ENCODE measurements at regions not wholly inside any gene's neighbourhood (a gene's known extent, or its start where the extent isn't known, plus 50 kb on each side); places are given as distances from the start of the nearest gene placed in this dataset.

- H2BK12ac ChIP-seq (ENCODE audit: low read length in 2 of 2): no peak overlapping the region
- H3K27me3 ChIP-seq (ENCODE audit: control insufficient read depth in 1 of 2, insufficient read depth in 1 of 2, low read length in 2 of 2): peaks cover 0 to 4% of the 10 kb centered on the region in 2 experiments
- H3K36me3 ChIP-seq (ENCODE audit: control insufficient read depth in 1 of 2, insufficient read depth in 2 of 2, low read depth in 1 of 2, low read length in 2 of 2): no peaks in the 10 kb centered on the region
- H2BK120ac ChIP-seq (ENCODE audit: low read depth, low read length): no peak overlapping the region
- no peak overlapping the region for H2AK5ac ChIP-seq (ENCODE audit: low read length, severe bottlenecking)
- no peak overlapping the region for H3K23ac ChIP-seq (ENCODE audit: low read length in 2 of 2)
- no peak overlapping the region for H3K27ac ChIP-seq (ENCODE audit: low read length, poor library complexity, severe bottlenecking)
- no peak overlapping the region for H2AFZ ChIP-seq (ENCODE audit: low read depth, low read length)
- no peak overlapping the region for H3K14ac ChIP-seq (ENCODE audit: low read length in 2 of 2)
- no peak overlapping the region for H3K18ac ChIP-seq (ENCODE audit: low read depth in 1 of 2, low read length in 2 of 2)
- WGBS: 38% methylated on average over 7 of the region's 8 CpGs
- no peak overlapping the region for H2BK15ac ChIP-seq (ENCODE audit: low read depth, poor library complexity, severe bottlenecking)
- no peak overlapping the region for H4K8ac ChIP-seq (ENCODE audit: low read length)
- no peaks in the 10 kb centered on the region for H3K9me3 ChIP-seq (ENCODE audit: control insufficient read depth, low read length)
- no peaks in the 10 kb centered on the region for H3K4me1 ChIP-seq (ENCODE audit: control insufficient read depth, insufficient read depth, low read depth, low read length)
- H3K4ac ChIP-seq (ENCODE audit: low read depth in 1 of 2, low read length in 2 of 2): no peak overlapping the region
- H4K91ac ChIP-seq (ENCODE audit: low read length): no peak overlapping the region
- H3K4me3 ChIP-seq (ENCODE audit: insufficient read depth in 1 of 2, low read depth in 1 of 2, low read length in 2 of 2): no peak overlapping the region
- H3K79me1 ChIP-seq (replicated peaks; ENCODE audit: low read length, poor library complexity, severe bottlenecking): no peaks in the 10 kb centered on the region
- no peak overlapping the region for H3K9ac ChIP-seq (ENCODE audit: low read length)
- DNase-seq: no peak
- no peak overlapping the region for H3K4me2 ChIP-seq (ENCODE audit: low read length, poor library complexity, severe bottlenecking)
- H2BK5ac ChIP-seq (ENCODE audit: low read depth, low read length, poor library complexity, severe bottlenecking): no peak overlapping the region
These were observed 663.3 kb upstream of the MGMT start for GRCh38 chr10:128803790-128804189.

DNA sequence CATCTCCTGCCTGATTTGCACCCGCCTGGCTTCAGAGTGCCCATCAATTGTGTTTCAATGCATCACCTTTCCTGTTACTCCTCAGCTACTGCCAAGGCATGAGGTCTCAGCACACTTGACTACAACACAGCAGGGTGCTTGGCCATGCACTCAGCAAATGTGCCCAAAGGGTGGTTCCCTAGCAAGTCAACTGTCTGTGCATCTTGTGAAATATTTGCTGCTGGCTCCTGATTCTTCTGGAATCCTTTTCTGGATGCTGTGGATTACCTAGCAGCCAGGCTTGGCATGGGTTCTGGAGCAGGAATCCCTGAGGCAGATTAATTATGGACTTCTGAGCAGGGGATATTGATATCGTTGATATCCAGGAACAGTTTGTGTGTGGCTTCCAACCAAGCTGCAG, 662.6 kb upstream of the MGMT start:
- Histone ChIP-seq H3K14ac (ENCODE audit: low read length in 2 of 2) (no peak overlapping the region), H3K9me3 (ENCODE audit: control insufficient read depth, low read length) (no peaks in the 10 kb centered on the region), H3K9ac (ENCODE audit: low read length) (no peak overlapping the region), H3K27ac (ENCODE audit: low read length, poor library complexity, severe bottlenecking) (no peak overlapping the region), H2BK5ac (ENCODE audit: low read depth, low read length, poor library complexity, severe bottlenecking) (no peak overlapping the region), H3K79me1 (replicated peaks; ENCODE audit: low read length, poor library complexity, severe bottlenecking) (no peaks in the 10 kb centered on the region), H3K4me2 (ENCODE audit: low read length, poor library complexity, severe bottlenecking) (no peak overlapping the region), H3K4me1 (ENCODE audit: control insufficient read depth, insufficient read depth, low read depth, low read length) (no peaks in the 10 kb centered on the region), H2BK120ac (ENCODE audit: low read depth, low read length) (no peak overlapping the region), H3K23ac (ENCODE audit: low read length in 2 of 2) (no peak overlapping the region), H2AK5ac (ENCODE audit: low read length, severe bottlenecking) (no peak overlapping the region), H3K4me3 (ENCODE audit: insufficient read depth in 1 of 2, low read depth in 1 of 2, low read length in 2 of 2) (no peak overlapping the region), H3K4ac (ENCODE audit: low read depth in 1 of 2, low read length in 2 of 2) (no peak overlapping the region), H3K36me3 (ENCODE audit: control insufficient read depth in 1 of 2, insufficient read depth in 2 of 2, low read depth in 1 of 2, low read length in 2 of 2) (no peaks in the 10 kb centered on the region), H3K27me3 (ENCODE audit: control insufficient read depth in 1 of 2, insufficient read depth in 1 of 2, low read length in 2 of 2) (peaks cover 0 to 4% of the 10 kb centered on the region in 2 experiments), H4K8ac (ENCODE audit: low read length) (no peak overlapping the region), H2AFZ (ENCODE audit: low read depth, low read length) (no peak overlapping the region), H4K91ac (ENCODE audit: low read length) (no peak overlapping the region), H2BK15ac (ENCODE audit: low read depth, poor library complexity, severe bottlenecking) (no peak overlapping the region), H3K18ac (ENCODE audit: low read depth in 1 of 2, low read length in 2 of 2) (no peak overlapping the region), H2BK12ac (ENCODE audit: low read length in 2 of 2) (no peak overlapping the region)
- WGBS: 62% methylated on average over 2 of the region's 2 CpGs
- no peak for DNase-seq

DNA sequence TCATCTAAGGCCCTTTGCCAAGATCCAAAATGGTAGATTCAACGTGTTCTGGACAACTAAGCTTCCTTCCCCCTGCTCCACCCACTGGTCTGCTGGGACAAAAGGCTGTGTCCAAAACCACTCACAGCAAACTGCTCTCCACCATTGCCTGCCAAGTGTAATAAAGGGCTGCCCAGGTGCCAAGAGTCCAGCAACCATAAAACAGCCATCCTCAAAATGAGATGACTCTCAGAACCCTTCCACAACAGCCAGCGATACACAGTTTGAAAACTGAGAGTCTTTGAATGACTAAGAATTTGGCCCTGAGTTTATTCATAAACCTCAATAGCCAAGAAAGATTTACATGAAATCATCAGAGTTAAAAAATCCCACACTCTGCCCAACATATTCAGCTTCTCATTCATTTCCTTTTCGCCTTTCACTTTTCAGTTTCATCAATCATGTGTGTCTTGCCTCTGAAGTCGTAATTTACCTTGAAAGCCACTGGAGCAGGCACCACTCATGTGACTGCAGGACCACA, 658.1 kb upstream of the MGMT start:
- Histone ChIP-seq H2BK5ac (ENCODE audit: low read depth, low read length, poor library complexity, severe bottlenecking) (no peak overlapping the region), H2BK15ac (ENCODE audit: low read depth, poor library complexity, severe bottlenecking) (no peak overlapping the region), H3K4me1 (ENCODE audit: control insufficient read depth, insufficient read depth, low read depth, low read length) (no peaks in the 10 kb centered on the region), H3K79me1 (replicated peaks; ENCODE audit: low read length, poor library complexity, severe bottlenecking) (no peaks in the 10 kb centered on the region), H3K27me3 (ENCODE audit: control insufficient read depth in 1 of 2, insufficient read depth in 1 of 2, low read length in 2 of 2) (peaks cover 0 to 7% of the 10 kb centered on the region in 2 experiments), H2AFZ (ENCODE audit: low read depth, low read length) (no peak overlapping the region), H3K4ac (ENCODE audit: low read depth in 1 of 2, low read length in 2 of 2) (no peak overlapping the region), H3K4me2 (ENCODE audit: low read length, poor library complexity, severe bottlenecking) (no peak overlapping the region), H3K9ac (ENCODE audit: low read length) (no peak overlapping the region), H4K8ac (ENCODE audit: low read length) (no peak overlapping the region), H3K36me3 (ENCODE audit: control insufficient read depth in 1 of 2, insufficient read depth in 2 of 2, low read depth in 1 of 2, low read length in 2 of 2) (no peaks in the 10 kb centered on the region), H4K91ac (ENCODE audit: low read length) (no peak overlapping the region), H3K23ac (ENCODE audit: low read length in 2 of 2) (no peak overlapping the region), H3K18ac (ENCODE audit: low read depth in 1 of 2, low read length in 2 of 2) (no peak overlapping the region), H3K9me3 (ENCODE audit: control insufficient read depth, low read length) (no peaks in the 10 kb centered on the region), H3K4me3 (ENCODE audit: insufficient read depth in 1 of 2, low read depth in 1 of 2, low read length in 2 of 2) (peak overlapping the region in 1 of 2 experiments; percentile 43), H2BK12ac (ENCODE audit: low read length in 2 of 2) (no peak overlapping the region), H3K14ac (ENCODE audit: low read length in 2 of 2) (no peak overlapping the region), H2BK120ac (ENCODE audit: low read depth, low read length) (no peak overlapping the region), H2AK5ac (ENCODE audit: low read length, severe bottlenecking) (no peak overlapping the region), H3K27ac (ENCODE audit: low read length, poor library complexity, severe bottlenecking) (no peak overlapping the region)
- whole genome bisulfite sequencing: 51% methylated on average over 4 of the region's 4 CpGs
- DNase-seq: no peak

GRCh38 chr10:128811511-128811910, 655.5 kb upstream of the MGMT start:
- Histone ChIP-seq H2BK15ac (ENCODE audit: low read depth, poor library complexity, severe bottlenecking) (no peak overlapping the region), H4K91ac (ENCODE audit: low read length) (no peak overlapping the region), H3K4me1 (ENCODE audit: control insufficient read depth, insufficient read depth, low read depth, low read length) (no peaks in the 10 kb centered on the region), H2AFZ (ENCODE audit: low read depth, low read length) (no peak overlapping the region), H3K36me3 (ENCODE audit: control insufficient read depth in 1 of 2, insufficient read depth in 2 of 2, low read depth in 1 of 2, low read length in 2 of 2) (no peaks in the 10 kb centered on the region), H4K8ac (ENCODE audit: low read length) (no peak overlapping the region), H2AK5ac (ENCODE audit: low read length, severe bottlenecking) (no peak overlapping the region), H2BK5ac (ENCODE audit: low read depth, low read length, poor library complexity, severe bottlenecking) (no peak overlapping the region), H3K4me3 (ENCODE audit: insufficient read depth in 1 of 2, low read depth in 1 of 2, low read length in 2 of 2) (peak overlapping the region in 1 of 2 experiments; percentile 58), H3K18ac (ENCODE audit: low read depth in 1 of 2, low read length in 2 of 2) (no peak overlapping the region), H3K4ac (ENCODE audit: low read depth in 1 of 2, low read length in 2 of 2) (no peak overlapping the region), H3K9ac (ENCODE audit: low read length) (peak overlapping the region; percentile 57), H3K14ac (ENCODE audit: low read length in 2 of 2) (no peak overlapping the region), H3K9me3 (ENCODE audit: control insufficient read depth, low read length) (no peaks in the 10 kb centered on the region), H3K79me1 (replicated peaks; ENCODE audit: low read length, poor library complexity, severe bottlenecking) (no peaks in the 10 kb centered on the region), H3K27me3 (ENCODE audit: control insufficient read depth in 1 of 2, insufficient read depth in 1 of 2, low read length in 2 of 2) (peaks cover 0 to 10% of the 10 kb centered on the region in 2 experiments), H3K23ac (ENCODE audit: low read length in 2 of 2) (no peak overlapping the region), H3K4me2 (ENCODE audit: low read length, poor library complexity, severe bottlenecking) (no peak overlapping the region), H2BK120ac (ENCODE audit: low read depth, low read length) (no peak overlapping the region), H3K27ac (ENCODE audit: low read length, poor library complexity, severe bottlenecking) (no peak overlapping the region), H2BK12ac (ENCODE audit: low read length in 2 of 2) (no peak overlapping the region)
- no peak for DNase-seq
- WGBS: 84% methylated on average over 9 of the region's 10 CpGs

Measured in mesenchymal stem cell (in vitro differentiated cells and primary cell).